H9 (cell line): ENCODE measurements at regions not wholly inside any gene's neighbourhood (a gene's known extent, or its start where the extent isn't known, plus 50 kb on each side); places are given as distances from the start of the nearest gene placed in this dataset.

Experiments
- DNase-seq: peaks from one replicate; pipeline ENCODE4 v3.0.0-alpha.2; 2017
- H2AFZ ChIP-seq: one replicate; pipeline ENCODE4 v1.6.1; 2013; ENCODE audit warnings: mild to moderate bottlenecking, low read length, control low read depth, moderate library complexity
- H2AK5ac ChIP-seq: 2 replicates; pipeline ENCODE4 v1.6.1; 2013; ENCODE audit warnings: low read length, control low read depth, mixed read lengths; ENCODE audit not compliant: insufficient read length
- H2BK120ac ChIP-seq: one replicate; pipeline ENCODE4 v1.6.1; 2013; ENCODE audit warnings: low read depth, mild to moderate bottlenecking, low read length, control low read depth, inconsistent platforms; ENCODE audit not compliant: poor library complexity, severe bottlenecking
- H2BK12ac ChIP-seq: 2 replicates; pipeline ENCODE4 v1.6.1; 2013; ENCODE audit warnings: low read length, control low read depth, mixed read lengths, low read depth; ENCODE audit not compliant: insufficient read length
- H2BK15ac ChIP-seq: 2 replicates; pipeline ENCODE4 v1.6.1; 2013; ENCODE audit warnings: low read depth, low read length, control low read depth
- H2BK20ac ChIP-seq: one replicate; pipeline ENCODE4 v1.6.1; 2013; ENCODE audit warnings: low read depth, mild to moderate bottlenecking, low read length, control low read depth, inconsistent platforms; ENCODE audit not compliant: poor library complexity, severe bottlenecking
- H2BK5ac ChIP-seq: 2 replicates; pipeline ENCODE4 v1.6.1; 2013; ENCODE audit warnings: low read length, control low read depth, mixed read lengths; ENCODE audit not compliant: insufficient read length
- H3K14ac ChIP-seq: 2 replicates; pipeline ENCODE4 v1.6.1; 2013; ENCODE audit warnings: low read length, control low read depth; ENCODE audit not compliant: insufficient read depth
- H3K18ac ChIP-seq: 2 replicates; pipeline ENCODE4 v1.6.1; 2013; ENCODE audit warnings: low read depth, mild to moderate bottlenecking, mixed read lengths, low read length, control low read depth; ENCODE audit not compliant: insufficient read length
- H3K23ac ChIP-seq: 2 replicates; pipeline ENCODE4 v1.6.1; 2013; ENCODE audit warnings: low read length, control low read depth, mixed read lengths, low read depth; ENCODE audit not compliant: insufficient read length
- H3K23me2 ChIP-seq: 2 replicates; pipeline ENCODE4 v1.6.1; 2013; ENCODE audit warnings: low read depth, mild to moderate bottlenecking, mixed read lengths, low read length, control low read depth; ENCODE audit not compliant: insufficient read length, poor library complexity, severe bottlenecking
- H3K27ac ChIP-seq: 2 replicates; pipeline ENCODE4 v1.5.1; 2013; ENCODE audit warnings: low read length, control low read depth, mixed read lengths, low read depth; ENCODE audit not compliant: insufficient read length
- H3K27me3 ChIP-seq: 2 replicates; pipeline ENCODE4 v1.6.1; 2013; ENCODE audit warnings: low read length, control low read depth, inconsistent platforms; ENCODE audit not compliant: insufficient read depth
- H3K4ac ChIP-seq: 2 replicates; pipeline ENCODE4 v1.6.1; 2013; ENCODE audit warnings: low read depth, mild to moderate bottlenecking, control low read depth, inconsistent platforms, low read length, moderate library complexity
- H3K4me1 ChIP-seq: 2 replicates; pipeline ENCODE4 v1.6.1; 2013; ENCODE audit warnings: low read length, control low read depth, inconsistent platforms; ENCODE audit not compliant: insufficient read depth
- H3K4me2 ChIP-seq: 2 replicates; pipeline ENCODE4 v1.6.1; 2013; ENCODE audit warnings: low read length, control low read depth, mixed read lengths; ENCODE audit not compliant: insufficient read length, insufficient read depth
- H3K56ac ChIP-seq: 2 replicates; pipeline ENCODE4 v1.6.1; 2013; ENCODE audit warnings: low read depth, mild to moderate bottlenecking, mixed read lengths, low read length, control low read depth; ENCODE audit not compliant: insufficient read length
- H3K79me1 ChIP-seq: 2 replicates; pipeline ENCODE4 v1.6.1; 2013; ENCODE audit warnings: low read depth, mild to moderate bottlenecking, moderate library complexity, low read length, control low read depth, inconsistent platforms; ENCODE audit not compliant: insufficient read depth, poor library complexity, severe bottlenecking
- H3K79me2 ChIP-seq: 2 replicates; pipeline ENCODE4 v1.6.1; 2013; ENCODE audit warnings: low read length, control low read depth, inconsistent platforms; ENCODE audit not compliant: insufficient read depth
- H3K9ac ChIP-seq: 2 replicates; pipeline ENCODE4 v1.6.1; 2013; ENCODE audit warnings: low read length, control low read depth, mixed read lengths; ENCODE audit not compliant: insufficient read length; ENCODE audit errors: extremely low read depth
- H3K9me3 ChIP-seq: one replicate; pipeline ENCODE4 v1.6.1; 2013; ENCODE audit warnings: low read depth, low read length, inconsistent platforms; ENCODE audit not compliant: control insufficient read depth
- H3T11ph ChIP-seq: one replicate; pipeline ENCODE4 v1.6.1; 2013; ENCODE audit warnings: mild to moderate bottlenecking, low read length, control low read depth, inconsistent platforms
- H4K20me1 ChIP-seq: one replicate; pipeline ENCODE4 v1.6.1; 2013; ENCODE audit not compliant: control insufficient read depth, insufficient read length, insufficient read depth
- H4K5ac ChIP-seq: 2 replicates; pipeline ENCODE4 v1.6.1; 2013; ENCODE audit warnings: low read depth, mild to moderate bottlenecking, mixed read lengths, low read length, control low read depth; ENCODE audit not compliant: insufficient read length
- H4K8ac ChIP-seq: replicated peaks from 2 replicates; pipeline ENCODE4 v1.6.1; 2013; ENCODE audit warnings: low read length, control low read depth, mixed read lengths, low read depth; ENCODE audit not compliant: insufficient read length
- H4K91ac ChIP-seq: 2 replicates; pipeline ENCODE4 v1.6.1; 2013; ENCODE audit warnings: low read depth, mild to moderate bottlenecking, moderate library complexity, mixed read lengths, low read length, control low read depth; ENCODE audit not compliant: insufficient read length
- H3K27ac Mint-ChIP-seq, 3 experiments: 2 replicates in 2 of 3; 3 replicates in 1 of 3; pipeline ENCODE4 v1.8.0; 2020 to 2021; ENCODE audit warnings: mixed read lengths in 3 of 3, mild to moderate bottlenecking in 1 of 3, moderate library complexity in 1 of 3
- H3K27me3 Mint-ChIP-seq: 2 replicates; pipeline ENCODE4 v1.8.0; 2021; ENCODE audit warnings: low read depth, mild to moderate bottlenecking, moderate library complexity, mixed read lengths
- H3K36me3 Mint-ChIP-seq, 3 experiments: 2 replicates in 2 of 3; 3 replicates in 1 of 3; pipeline ENCODE4 v1.8.0; 2020 to 2021; ENCODE audit warnings: low read depth in 3 of 3, mixed read lengths in 3 of 3; ENCODE audit not compliant: insufficient read depth in 1 of 3
- H3K4me1 Mint-ChIP-seq, 2 experiments: 2 replicates each; pipeline ENCODE4 v1.8.0; 2020; ENCODE audit warnings: mixed read lengths in 2 of 2
- H3K4me3 Mint-ChIP-seq, 2 experiments: 2 replicates in 1 of 2; 3 replicates in 1 of 2; pipeline ENCODE4 v1.8.0; 2020 to 2021; ENCODE audit warnings: mild to moderate bottlenecking in 2 of 2, mixed read lengths in 2 of 2, moderate library complexity in 1 of 2
- H3K9me3 Mint-ChIP-seq, 2 experiments: 2 replicates in 1 of 2; 3 replicates in 1 of 2; pipeline ENCODE4 v1.8.0; 2020; ENCODE audit warnings: mild to moderate bottlenecking in 2 of 2, mixed read lengths in 2 of 2, moderate library complexity in 1 of 2
- CTCF ChIP-seq: fragments of 200-600 bp; sonication (generic); conservative IDR thresholded peaks from 3 replicates; pipeline ENCODE4 v1.8.0; 2021; ENCODE audit warnings: antibody characterized with exemption, mild to moderate bottlenecking
- WGBS: extraction: QIAGEN DNeasy Blood & Tissue Kit; methylation state at CpG from one replicate; pipeline ENCODE4 v1.1.7; 2013; ENCODE audit warnings: missing lambda C conversion rate, low lambda C conversion rate, mixed read lengths; ENCODE audit not compliant: insufficient read length; ENCODE audit errors: extremely low coverage; 5-methylcytosine and 5-hydroxymethylcytosine counted together

GRCh38 chr16:16925432-16925831, 545.3 kb downstream of the XYLT1 start:
- H2BK12ac ChIP-seq, result no peak overlapping the region
- no peak overlapping the region for H3K14ac ChIP-seq
- H3K9me3 Mint-ChIP-seq, result no peaks in the 10 kb centered on the region; a peak in 1 of 5 replicates
- no peak overlapping the region for H4K8ac ChIP-seq
- H3K9me3 ChIP-seq, result no peaks in the 10 kb centered on the region
- H3K23ac ChIP-seq, result no peak overlapping the region
- H3T11ph ChIP-seq, result no peak overlapping the region
- H4K5ac ChIP-seq, result no peak overlapping the region
- no peak overlapping the region for H4K91ac ChIP-seq
- H3K4ac ChIP-seq, result no peak overlapping the region
- H3K79me1 ChIP-seq, result no peaks in the 10 kb centered on the region
- TF ChIP-seq CTCF, result no peak
- H3K18ac ChIP-seq, result no peak overlapping the region
- H3K4me2 ChIP-seq, result no peak overlapping the region
- DNase-seq, result no peak
- no peak overlapping the region for H3K27ac ChIP-seq
- no peak overlapping the region for H3K4me3 Mint-ChIP-seq
- H3K9ac ChIP-seq, result no peak overlapping the region
- H2BK20ac ChIP-seq, result no peak overlapping the region
- H3K27ac Mint-ChIP-seq, result no peak overlapping the region
- no peaks in the 10 kb centered on the region for H3K23me2 ChIP-seq
- no peaks in the 10 kb centered on the region for H3K27me3 ChIP-seq
- no peak overlapping the region for H3K56ac ChIP-seq
- no peak overlapping the region for H2BK5ac ChIP-seq
- no peaks in the 10 kb centered on the region for H3K27me3 Mint-ChIP-seq
- H2BK15ac ChIP-seq, result no peak overlapping the region
- no peaks in the 10 kb centered on the region for H3K36me3 Mint-ChIP-seq
- no peak overlapping the region for H2AK5ac ChIP-seq
- H3K79me2 ChIP-seq, result no peaks in the 10 kb centered on the region
- no peaks in the 10 kb centered on the region for H4K20me1 ChIP-seq
- peaks cover 12 to 18% of the 10 kb centered on the region in 2 experiments for H3K4me1 Mint-ChIP-seq
- no CpG with 5 or more reads among the region's 2 CpGs for WGBS
- H2AFZ ChIP-seq, result no peak overlapping the region
- no peaks in the 10 kb centered on the region for H3K4me1 ChIP-seq
- no peak overlapping the region for H2BK120ac ChIP-seq
